H1 (cell line): ENCODE measurements at regions not wholly inside any gene's neighbourhood (a gene's known extent, or its start where the extent isn't known, plus 50 kb on each side); places are given as distances from the start of the nearest gene placed in this dataset.

Source experiments
- CTCF ChIA-PET: fragments of 300-600 bp; sonication (Branson Sonifier 250); formaldehyde crosslinking; loops from one replicate; lab custom pipeline; 2021; ENCODE audit not compliant: partially characterized antibody; lab: Charles Lee
- POLR2A ChIA-PET: fragments of 300-600 bp; sonication (Branson Sonifier 250); formaldehyde crosslinking; loops from one replicate; lab custom pipeline; 2021; ENCODE audit warnings: inconsistent platforms; ENCODE audit not compliant: partially characterized antibody; lab: Charles Lee
- DNase-seq, 2 experiments: peaks; one replicate each; pipeline versions ENCODE4 v3.0.0 to v3.0.0-alpha.2; 2010 to 2022; ENCODE audit warnings: low spot score in 2 of 2, low read depth in 1 of 2, mixed read lengths in 1 of 2
- FAIRE-seq: peaks from 2 replicates; lab custom pipeline; 2011; peaks lifted over from hg19 to GRCh38; lab: Jason Lieb, UNC
- H2AFZ ChIP-seq: 2 replicates; pipeline ENCODE4 v1.8.1; 2012; ENCODE audit warnings: low read length, inconsistent platforms
- H2AK5ac ChIP-seq: 2 replicates; pipeline ENCODE4 v1.6.1; 2013; ENCODE audit warnings: low read depth, low read length
- H2BK120ac ChIP-seq: replicated peaks from 2 replicates; pipeline ENCODE3; 2013; ENCODE audit warnings: low read depth, low read length, inconsistent platforms
- H2BK12ac ChIP-seq: 2 replicates; pipeline ENCODE4 v1.6.1; 2013; ENCODE audit warnings: low read depth, low read length
- H2BK15ac ChIP-seq: 2 replicates; pipeline ENCODE4 v1.6.1; 2013; ENCODE audit warnings: low read length
- H2BK20ac ChIP-seq: 2 replicates; pipeline ENCODE4 v1.6.1; 2013; ENCODE audit warnings: low read length
- H2BK5ac ChIP-seq: 2 replicates; pipeline ENCODE4 v1.6.1; 2013; ENCODE audit warnings: low read depth, low read length
- H3K14ac ChIP-seq: 2 replicates; pipeline ENCODE4 v1.6.1; 2013; ENCODE audit warnings: inconsistent platforms; ENCODE audit not compliant: insufficient read length
- H3K18ac ChIP-seq: 2 replicates; pipeline ENCODE4 v1.6.1; 2013; ENCODE audit warnings: low read length; ENCODE audit errors: extremely low read depth
- H3K23ac ChIP-seq: 2 replicates; pipeline ENCODE4 v1.6.1; 2013; ENCODE audit warnings: inconsistent platforms; ENCODE audit not compliant: insufficient read length
- H3K23me2 ChIP-seq: 2 replicates; pipeline ENCODE4 v1.6.1; 2013; ENCODE audit warnings: low read depth, low read length
- H3K27ac ChIP-seq: 2 replicates; pipeline ENCODE4 v1.6.1; 2011; ENCODE audit warnings: low read depth, low read length, inconsistent platforms
- H3K27me3 ChIP-seq, 4 experiments: replicated peaks in 1 of 4; 1 replicate in 1 of 4; 2 replicates in 3 of 4; pipeline versions ENCODE4 v1.6.1 to v1.8.1; 2011 to 2013; ENCODE audit warnings: low read length in 3 of 4, mild to moderate bottlenecking in 3 of 4, inconsistent platforms in 2 of 4, mixed read lengths in 2 of 4, moderate library complexity in 1 of 4; ENCODE audit not compliant: control insufficient read depth in 3 of 4, insufficient read depth in 3 of 4; ENCODE audit errors: extremely low read depth in 1 of 4
- H3K36me3 ChIP-seq, 4 experiments: 2 replicates each; pipeline versions ENCODE4 v1.6.1 to v1.8.1; 2011 to 2013; ENCODE audit warnings: mild to moderate bottlenecking in 4 of 4, low read length in 3 of 4, moderate library complexity in 2 of 4, control low read depth in 1 of 4, inconsistent platforms in 1 of 4; ENCODE audit not compliant: insufficient read depth in 4 of 4, control insufficient read depth in 2 of 4
- H3K4ac ChIP-seq: replicated peaks from 2 replicates; pipeline ENCODE3; 2013; ENCODE audit warnings: low read length, low read depth, mixed read lengths, inconsistent platforms; ENCODE audit not compliant: insufficient read length
- H3K4me1 ChIP-seq, 4 experiments: replicated peaks in 1 of 4; 1 replicate in 1 of 4; 2 replicates in 3 of 4; pipeline versions ENCODE4 v1.6.1 to v1.8.1; 2011 to 2013; ENCODE audit warnings: low read length in 3 of 4, inconsistent platforms in 2 of 4, mixed read lengths in 1 of 4; ENCODE audit not compliant: insufficient read depth in 4 of 4, control insufficient read depth in 3 of 4
- H3K4me2 ChIP-seq, 2 experiments: 2 replicates each; pipeline versions ENCODE4 v1.6.1 to v1.8.1; 2011 to 2013; ENCODE audit warnings: low read depth in 2 of 2, low read length in 2 of 2, control low read depth in 1 of 2, inconsistent platforms in 1 of 2, mild to moderate bottlenecking in 1 of 2; ENCODE audit not compliant: insufficient read depth in 1 of 2
- H3K4me3 ChIP-seq, 4 experiments: fragments of 200-600, 300-600 bp in 1 of 4; sonication (generic), shearing (Covaris generic), sonication (Bioruptor Twin) in 1 of 4; 2 replicates each; pipeline versions ENCODE4 v1.5.1 to v1.8.1; 2011 to 2016; ENCODE audit warnings: low read length in 4 of 4, low read depth in 3 of 4, control low read depth in 2 of 4, inconsistent platforms in 2 of 4, mild to moderate bottlenecking in 2 of 4, mixed read lengths in 1 of 4, moderate library complexity in 1 of 4; ENCODE audit not compliant: insufficient read depth in 2 of 4; ENCODE audit errors: extremely low read depth in 1 of 4
- H3K56ac ChIP-seq: replicated peaks from 2 replicates; pipeline ENCODE3; 2013; ENCODE audit warnings: low read depth, mild to moderate bottlenecking, mixed read lengths, low read length, inconsistent platforms; ENCODE audit not compliant: insufficient read length
- H3K79me1 ChIP-seq: 2 replicates; pipeline ENCODE4 v1.6.1; 2013; ENCODE audit warnings: low read depth, low read length, control low read depth
- H3K79me2 ChIP-seq, 2 experiments: 2 replicates each; pipeline versions ENCODE4 v1.6.1 to v1.8.1; 2012 to 2013; ENCODE audit warnings: low read length in 2 of 2, mild to moderate bottlenecking in 2 of 2, inconsistent platforms in 1 of 2; ENCODE audit not compliant: insufficient read depth in 2 of 2, control insufficient read depth in 1 of 2
- H3K9ac ChIP-seq, 4 experiments: replicated peaks in 1 of 4; 1 replicate in 1 of 4; 2 replicates in 3 of 4; pipeline versions ENCODE4 v1.6.1 to v1.8.1; 2011 to 2013; ENCODE audit warnings: low read depth in 3 of 4, low read length in 3 of 4, control low read depth in 2 of 4, mild to moderate bottlenecking in 2 of 4, moderate library complexity in 2 of 4, inconsistent platforms in 1 of 4; ENCODE audit errors: extremely low read depth in 1 of 4
- H3K9me3 ChIP-seq, 2 experiments: 2 replicates each; pipeline versions ENCODE4 v1.6.1 to v1.8.1; 2012 to 2013; ENCODE audit warnings: mild to moderate bottlenecking in 2 of 2, moderate library complexity in 2 of 2, control low read depth in 1 of 2, inconsistent platforms in 1 of 2, low read depth in 1 of 2, low read length in 1 of 2, mixed read lengths in 1 of 2; ENCODE audit not compliant: insufficient read depth in 2 of 2
- H4K20me1 ChIP-seq, 2 experiments: replicated peaks in 1 of 2; 2 replicates each; pipeline versions ENCODE3 to v1.8.1; 2011 to 2013; ENCODE audit warnings: inconsistent platforms in 2 of 2, low read length in 2 of 2, mild to moderate bottlenecking in 1 of 2; ENCODE audit not compliant: insufficient read depth in 2 of 2, control insufficient read depth in 1 of 2
- H4K5ac ChIP-seq: 2 replicates; pipeline ENCODE4 v1.6.1; 2013; ENCODE audit warnings: low read length, low read depth, mixed read lengths, inconsistent platforms; ENCODE audit not compliant: insufficient read length
- H4K8ac ChIP-seq: 2 replicates; pipeline ENCODE4 v1.8.0; 2013; ENCODE audit warnings: mild to moderate bottlenecking, moderate library complexity, low read length, inconsistent platforms; ENCODE audit not compliant: insufficient read depth; ENCODE audit errors: extremely low read depth
- H4K91ac ChIP-seq: replicated peaks from 2 replicates; pipeline ENCODE3; 2013; ENCODE audit warnings: low read length, mixed read lengths, inconsistent platforms; ENCODE audit not compliant: insufficient read length
- ATF3 ChIP-seq: IDR thresholded peaks from 2 replicates; pipeline ENCODE4 v1.6.1; 2011; ENCODE audit warnings: low read depth, mild to moderate bottlenecking, low read length; ENCODE audit not compliant: insufficient read depth
- BACH1 ChIP-seq: IDR thresholded peaks from 2 replicates; pipeline ENCODE4 v1.6.1; 2012; ENCODE audit warnings: low read length, improper control_type of control experiment
- CBX5 ChIP-seq: fragments of 300-800, 300-1000 bp; sonication (generic); IDR thresholded peaks from 2 replicates; pipeline ENCODE4 v1.7.1; 2016; ENCODE audit warnings: antibody characterized with exemption, low read length, low read depth
- CREB1 ChIP-seq: IDR thresholded peaks from 2 replicates; pipeline ENCODE4 v1.6.1; 2012; ENCODE audit warnings: inconsistent platforms
- FOSL1 ChIP-seq: IDR thresholded peaks from 2 replicates; pipeline ENCODE4 v1.6.1; 2011; ENCODE audit warnings: mild to moderate bottlenecking, low read depth, low read length, moderate library complexity; ENCODE audit not compliant: insufficient read depth
- HDAC6 ChIP-seq: IDR thresholded peaks from one replicate; pipeline ENCODE4 v1.7.1; 2012; ENCODE audit warnings: low read depth, mild to moderate bottlenecking, inconsistent platforms, low read length, moderate library complexity
- POU5F1 ChIP-seq: IDR thresholded peaks from 2 replicates; pipeline ENCODE4 v1.6.1; 2011; ENCODE audit warnings: low read depth, mild to moderate bottlenecking, low read length, moderate library complexity
- RXRA ChIP-seq: IDR thresholded peaks from 2 replicates; pipeline ENCODE4 v1.6.1; 2011; ENCODE audit warnings: low read depth, mild to moderate bottlenecking, low read length, moderate library complexity; ENCODE audit not compliant: insufficient read depth
- SIRT6 ChIP-seq: IDR thresholded peaks from one replicate; pipeline ENCODE4 v1.7.1; 2012; ENCODE audit warnings: low read length, inconsistent platforms
- SIX5 ChIP-seq: IDR thresholded peaks from 2 replicates; pipeline ENCODE4 v1.6.1; 2011; ENCODE audit warnings: mild to moderate bottlenecking, low read depth, low read length
- SP4 ChIP-seq: IDR thresholded peaks from 2 replicates; pipeline ENCODE4 v1.6.1; 2012; ENCODE audit warnings: low read length, inconsistent platforms
- SUZ12 ChIP-seq: fragments of 200-600 bp; sonication (generic); IDR thresholded peaks from 2 replicates; pipeline ENCODE4 v1.6.1; 2012; ENCODE audit warnings: mild to moderate bottlenecking, inconsistent platforms, low read length, moderate library complexity, mixed read lengths
- WGBS, 2 experiments: shearing (Covaris generic) in 1 of 2; methylation state at CpG; one replicate each; pipeline versions ENCODE4 v1.1.6 to v1.1.7; 2013 to 2015; ENCODE audit warnings: low lambda C conversion rate in 2 of 2, mixed read lengths in 2 of 2, inconsistent platforms in 1 of 2, low coverage in 1 of 2, missing lambda C conversion rate in 1 of 2; ENCODE audit not compliant: insufficient replicate concordance in 2 of 2, insufficient coverage in 1 of 2, insufficient read length in 1 of 2; ENCODE audit errors: extremely low coverage in 1 of 2, missing lambda C conversion rate in 1 of 2; 5-methylcytosine and 5-hydroxymethylcytosine counted together
- TF ChIP-seq, protein P1 (sequence below): IDR thresholded peaks from 2 replicates; pipeline ENCODE4 v1.6.1; 2012; ENCODE audit warnings: low read length, inconsistent platforms

GRCh38 chr3:19765954-19766353 is 168.1 kb downstream of the EFHB start:
- H3K23me2 ChIP-seq, result peaks cover 2% of the 10 kb centered on the region; the same call in 1 of the 2 replicates
- H3K4me3 ChIP-seq, result no peak overlapping the region
- H3K27ac ChIP-seq, result no peak overlapping the region
- no peaks in the 10 kb centered on the region for H3K79me2 ChIP-seq
- ChIA-PET POLR2A (no interaction called here), CTCF (no interaction called here)
- no peak overlapping the region for H3K23ac ChIP-seq
- H2BK12ac ChIP-seq, result no peak overlapping the region
- no peaks in the 10 kb centered on the region for H3K36me3 ChIP-seq
- H3K14ac ChIP-seq, result no peak overlapping the region
- no peak overlapping the region for H3K4me2 ChIP-seq
- H3K4me1 ChIP-seq, result no peaks in the 10 kb centered on the region; a peak in 1 of 7 replicates
- no peaks in the 10 kb centered on the region for H3K27me3 ChIP-seq
- H4K8ac ChIP-seq, result no peak overlapping the region
- no peaks in the 10 kb centered on the region for H4K20me1 ChIP-seq
- H4K91ac ChIP-seq, result no peak overlapping the region
- FAIRE-seq, result no peak
- no peak overlapping the region for H2BK5ac ChIP-seq
- no peak overlapping the region for H2BK20ac ChIP-seq
- no peaks in the 10 kb centered on the region for H3K79me1 ChIP-seq
- no peak overlapping the region for H3K4ac ChIP-seq
- H2BK15ac ChIP-seq, result no peak overlapping the region
- no peak overlapping the region for H2BK120ac ChIP-seq
- WGBS, 2 experiments, result 87% methylated on average over 3 of the region's 3 CpGs; no CpG with 5 or more reads in 1 of the 2 experiments
- H2AFZ ChIP-seq, result no peak overlapping the region
- 0 out of 4 replicates have a peak, but pooled peaks cover 0 to 2% of the 10 kb centered on the region in 2 experiments for H3K9me3 ChIP-seq
- H3K9ac ChIP-seq, result no peak overlapping the region
- no peak overlapping the region for H3K18ac ChIP-seq
- no peak overlapping the region for H4K5ac ChIP-seq
- no peak overlapping the region for H2AK5ac ChIP-seq
- DNase-seq, result no peak
- H3K56ac ChIP-seq, result no peak overlapping the region
- TF ChIP-seq, protein P1, sequence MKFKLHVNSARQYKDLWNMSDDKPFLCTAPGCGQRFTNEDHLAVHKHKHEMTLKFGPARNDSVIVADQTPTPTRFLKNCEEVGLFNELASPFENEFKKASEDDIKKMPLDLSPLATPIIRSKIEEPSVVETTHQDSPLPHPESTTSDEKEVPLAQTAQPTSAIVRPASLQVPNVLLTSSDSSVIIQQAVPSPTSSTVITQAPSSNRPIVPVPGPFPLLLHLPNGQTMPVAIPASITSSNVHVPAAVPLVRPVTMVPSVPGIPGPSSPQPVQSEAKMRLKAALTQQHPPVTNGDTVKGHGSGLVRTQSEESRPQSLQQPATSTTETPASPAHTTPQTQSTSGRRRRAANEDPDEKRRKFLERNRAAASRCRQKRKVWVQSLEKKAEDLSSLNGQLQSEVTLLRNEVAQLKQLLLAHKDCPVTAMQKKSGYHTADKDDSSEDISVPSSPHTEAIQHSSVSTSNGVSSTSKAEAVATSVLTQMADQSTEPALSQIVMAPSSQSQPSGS, result no peak
- TF ChIP-seq SUZ12 (no peak), CREB1 (no peak), SIRT6 (no peak), ATF3 (no peak), HDAC6 (no peak), BACH1 (no peak), POU5F1 (no peak), RXRA (no peak), SIX5 (no peak), SP4 (no peak), FOSL1 (no peak), CBX5 (no peak)
